A673 (cell line): ENCODE measurements at regions not wholly inside any gene's neighbourhood (a gene's known extent, or its start where the extent isn't known, plus 50 kb on each side); places are given as distances from the start of the nearest gene placed in this dataset.

Experiments
- BruUV-seq: library from RNA; stranded (reverse); fragments of 400-500 nt; replicated peaks from 2 replicates; lab custom pipeline; 2021; lab: Mats Ljungman, UMichigan
- CTCF ChIA-PET: fragments of 300-600 bp; sonication (Branson Sonifier 250); formaldehyde crosslinking; loops from one replicate; lab custom pipeline; 2022; ENCODE audit warnings: antibody characterized with exemption; lab: Charles Lee
- POLR2A ChIA-PET: fragments of 300-600 bp; sonication (Branson Sonifier 250); formaldehyde crosslinking; loops from one replicate; lab custom pipeline; 2022; ENCODE audit warnings: antibody characterized with exemption; ENCODE audit not compliant: low non-redundant PET; lab: Charles Lee
- DNase-seq: peaks from one replicate; pipeline ENCODE4 v3.0.0-alpha.2; 2015; ENCODE audit warnings: low spot score
- H3K27ac ChIP-seq: fragments of 200-600 bp; sonication (generic); 2 replicates; pipeline ENCODE4 v1.5.1; 2016; ENCODE audit warnings: mixed run types, low read depth, mild to moderate bottlenecking, mixed read lengths, antibody characterized with exemption, low read length; ENCODE audit not compliant: poor library complexity, severe bottlenecking
- H3K27me3 ChIP-seq: fragments of 200-600 bp; sonication (generic); replicated peaks from 2 replicates; pipeline ENCODE4 v1.6.1; 2017; ENCODE audit warnings: mixed run types, low read depth, mild to moderate bottlenecking, mixed read lengths, antibody characterized with exemption, low read length; ENCODE audit not compliant: insufficient read depth, poor library complexity
- H3K36me3 ChIP-seq: fragments of 200-600 bp; sonication (generic); 2 replicates; pipeline ENCODE4 v1.6.1; 2016; ENCODE audit warnings: mixed run types, mild to moderate bottlenecking, mixed read lengths, antibody characterized with exemption, low read length; ENCODE audit not compliant: insufficient read depth, poor library complexity, severe bottlenecking
- H3K4me1 ChIP-seq: fragments of 200-600 bp; sonication (generic); 2 replicates; pipeline ENCODE4 v1.6.1; 2017; ENCODE audit warnings: mixed run types, mild to moderate bottlenecking, mixed read lengths, antibody characterized with exemption, low read length; ENCODE audit not compliant: insufficient read depth, poor library complexity, severe bottlenecking
- H3K4me3 ChIP-seq: fragments of 200-600 bp; sonication (generic); 2 replicates; pipeline ENCODE4 v1.5.1; 2016; ENCODE audit warnings: low read depth, mixed run types, mild to moderate bottlenecking, mixed read lengths, low read length; ENCODE audit not compliant: poor library complexity, severe bottlenecking
- H3K9me3 ChIP-seq: fragments of 200-600 bp; sonication (generic); 2 replicates; pipeline ENCODE4 v1.6.1; 2016; ENCODE audit warnings: mixed run types, low read depth, mild to moderate bottlenecking, mixed read lengths, antibody characterized with exemption, low read length; ENCODE audit not compliant: poor library complexity, severe bottlenecking
- CTCF ChIP-seq: fragments of 300-800, 200-600 bp; sonication (generic); conservative IDR thresholded peaks from 2 replicates; pipeline ENCODE4 v1.5.1; 2017; ENCODE audit warnings: low read depth, mild to moderate bottlenecking, antibody characterized with exemption, low read length, moderate library complexity, mixed read lengths
- EZH2 ChIP-seq: fragments of 200-600 bp; sonication (generic); IDR thresholded peaks from 2 replicates; pipeline ENCODE4 v1.6.1; 2017; ENCODE audit warnings: borderline replicate concordance, low read depth, mild to moderate bottlenecking, mixed read lengths, antibody characterized with exemption, low read length; ENCODE audit not compliant: poor library complexity, severe bottlenecking
- intact Hi-C: fragments of 100-400 bp; cut with micrococcal nuclease; formaldehyde crosslinking; loops from one replicate; pipeline ENCODE4 v1.10.0; 2022; ENCODE audit not compliant: unreplicated experiment

GRCh38 chr3:120846073-120846472 lies 61.9 kb upstream of the STXBP5L start:
- no peaks in the 10 kb centered on the region for H3K36me3 ChIP-seq
- intact Hi-C loops, result no loop called here
- ChIA-PET CTCF (no interaction called here), POLR2A (no interaction called here)
- no peaks in the 10 kb centered on the region for H3K4me1 ChIP-seq
- H3K27ac ChIP-seq, result no peak overlapping the region
- peaks cover 60% of the 10 kb centered on the region for H3K27me3 ChIP-seq
- BruUV-seq, result no TSS peak
- no peaks in the 10 kb centered on the region for H3K9me3 ChIP-seq
- TF ChIP-seq CTCF (no peak), EZH2 (no peak)
- H3K4me3 ChIP-seq, result no peak overlapping the region
- DNase-seq, result no peak

GRCh38 chr3:120848503-120848902 lies 59.5 kb upstream of the STXBP5L start:
- Histone ChIP-seq H3K27me3 (peaks cover 60% of the 10 kb centered on the region), H3K9me3 (no peaks in the 10 kb centered on the region), H3K27ac (no peak overlapping the region), H3K36me3 (no peaks in the 10 kb centered on the region), H3K4me1 (no peaks in the 10 kb centered on the region), H3K4me3 (no peak overlapping the region)
- POLR2A ChIA-PET, result no interaction called here
- intact Hi-C loops, result no loop called here
- BruUV-seq, result no TSS peak
- no peak for DNase-seq
- TF ChIP-seq CTCF (no peak), EZH2 (no peak)
- CTCF ChIA-PET, result no interaction called here

DNA sequence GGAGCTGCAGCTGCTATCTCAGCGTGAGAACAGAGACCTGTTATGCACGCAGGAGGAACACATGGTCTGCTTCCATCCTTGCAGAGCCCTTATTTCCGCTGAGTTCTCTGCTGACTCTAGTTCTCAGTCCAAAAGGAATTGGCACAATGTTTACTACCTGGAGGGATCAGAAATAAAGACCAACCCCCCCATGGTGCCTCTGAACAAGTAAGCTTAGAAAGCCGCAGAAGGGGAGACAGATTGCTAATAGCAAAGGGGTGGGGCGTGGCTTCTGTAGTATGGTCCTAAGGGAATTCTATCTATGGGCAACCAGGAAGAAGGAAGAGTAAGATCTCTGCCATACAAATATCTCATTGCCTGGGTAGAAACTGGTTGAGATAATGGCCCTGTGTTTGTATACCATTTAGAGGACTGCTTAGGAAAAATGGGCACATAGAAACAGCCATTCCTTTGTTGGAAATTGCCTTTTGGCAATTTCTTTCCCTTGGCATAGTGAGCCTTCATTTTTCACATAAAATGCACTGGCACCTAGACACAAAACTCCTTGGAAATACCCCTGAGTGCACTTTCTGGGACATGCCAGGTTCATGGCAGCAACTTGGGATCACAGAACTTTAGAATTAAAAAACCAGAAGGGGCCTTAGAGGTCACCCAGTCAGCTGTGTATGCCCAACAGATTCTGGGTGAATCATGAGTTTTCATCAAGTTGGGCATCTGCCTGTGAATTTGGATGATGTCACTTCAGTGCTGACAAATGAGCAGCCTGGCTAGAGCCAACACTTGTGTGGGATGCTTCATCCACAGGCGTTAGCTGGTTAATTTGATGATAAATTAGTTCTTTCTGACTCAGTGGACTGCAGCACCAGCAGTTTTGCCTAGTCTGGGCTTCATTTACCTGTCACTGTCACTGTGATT lies 57.4 kb upstream of the STXBP5L start:
- POLR2A ChIA-PET, result no interaction called here
- CTCF ChIA-PET, result no interaction called here

More for the DNA sequence above, 57.4 kb upstream of the STXBP5L start:
- Histone ChIP-seq H3K4me1 (no peaks in the 10 kb centered on the region), H3K27me3 (peaks cover 51% of the 10 kb centered on the region), H3K4me3 (no peak overlapping the region), H3K9me3 (no peaks in the 10 kb centered on the region), H3K36me3 (no peaks in the 10 kb centered on the region), H3K27ac (no peak overlapping the region)
- peak; percentile 16 for DNase-seq
- intact Hi-C loops, result no loop called here
- BruUV-seq, result no TSS peak
- TF ChIP-seq CTCF (no peak), EZH2 (no peak)
